Psoas muscle (tissue), 7 donors: ENCODE measurements at regions not wholly inside any gene's neighbourhood (a gene's known extent, or its start where the extent isn't known, plus 50 kb on each side); places are given as distances from the start of the nearest gene placed in this dataset.

Experiments used
- ATAC-seq, 4 donors: fragments of 200-7000 bp; cut with Tn5 transposase; one replicate each; pipeline ENCODE4 v1.9.1; 2020; ENCODE audit warnings: moderate library complexity in 3 of 4, mild to moderate bottlenecking in 2 of 4
- DNase-seq, 2 donors: peaks; one replicate each; pipeline ENCODE4 v3.0.0-alpha.2; 2020
- H3K27ac ChIP-seq: fragments of 200-600 bp; one replicate; pipeline ENCODE4 v1.8.0; 2022
- H3K27me3 ChIP-seq, 3 donors: fragments of 200-600 bp in 1 of 3; one replicate each; pipeline versions ENCODE4 v1.6.1 to v1.8.0; 2013 to 2022; ENCODE audit warnings: low read length in 2 of 3, mild to moderate bottlenecking in 2 of 3, moderate library complexity in 1 of 3; ENCODE audit not compliant: insufficient read depth in 3 of 3
- H3K36me3 ChIP-seq, 2 donors: fragments of 200-600 bp in 1 of 2; one replicate each; pipeline versions ENCODE4 v1.6.1 to v1.8.0; 2013 to 2022; ENCODE audit warnings: low read depth in 1 of 2, mild to moderate bottlenecking in 1 of 2, moderate library complexity in 1 of 2; ENCODE audit not compliant: insufficient read depth in 1 of 2
- H3K4me1 ChIP-seq: fragments of 200-600 bp; one replicate; pipeline ENCODE4 v1.8.0; 2022
- H3K4me3 ChIP-seq: fragments of 200-600 bp; one replicate; pipeline ENCODE4 v1.8.0; 2022; ENCODE audit warnings: mild to moderate bottlenecking
- H3K9me3 ChIP-seq: fragments of 200-600 bp; one replicate; pipeline ENCODE4 v1.8.0; 2022
- CTCF ChIP-seq: fragments of 200-600 bp; IDR thresholded peaks from one replicate; pipeline ENCODE4 v1.8.0; 2022; ENCODE audit warnings: antibody characterized with exemption
- WGBS, 3 donors: extraction: QIAGEN DNeasy Blood & Tissue Kit; methylation state at CpG; one replicate each; pipeline versions ENCODE4 v1.1.6 to v1.1.7; 2013; 5-methylcytosine and 5-hydroxymethylcytosine counted together
- intact Hi-C, 2 donors: fragments of 100-400 bp; cut with DNase I; formaldehyde crosslinking; loops; one replicate each; pipeline versions ENCODE4 v1.11.0 to v1.14.2; 2022
- donor health status: healthy with polysubstance abuse.
- donor health status: DM: no; HTN: no; CAD: no; lungs with moderate emphysema.
- donor health status: Bipolar disorder and iron deficiency.
- donor health status: healthy.
- donor health status: DM: yes; HTN: yes; CAD: no.
- donor health status: DM: no; HTN: no; CAD: no.
- donor health status: DM: yes; HTN: yes; CAD: no.

- no peaks in the 10 kb centered on the region for H3K36me3 ChIP-seq
- H3K9me3 ChIP-seq, result no peaks in the 10 kb centered on the region
- DNase-seq, result no peak
- no peak for TF ChIP-seq CTCF
- ATAC-seq, result no peak
- H3K4me1 ChIP-seq, result no peaks in the 10 kb centered on the region
- no peak overlapping the region for H3K4me3 ChIP-seq
- 31 to 44% (median 33%) methylated on average over 5 of the region's 5 CpGs for WGBS, 3 donors
- intact Hi-C loops, result no loop called here
- H3K27me3 ChIP-seq, result no peaks in the 10 kb centered on the region
- no peak overlapping the region for H3K27ac ChIP-seq
These were observed 326.5 kb downstream of the SATB2 start for GRCh38 chr2:199131136-199131655.

DNA sequence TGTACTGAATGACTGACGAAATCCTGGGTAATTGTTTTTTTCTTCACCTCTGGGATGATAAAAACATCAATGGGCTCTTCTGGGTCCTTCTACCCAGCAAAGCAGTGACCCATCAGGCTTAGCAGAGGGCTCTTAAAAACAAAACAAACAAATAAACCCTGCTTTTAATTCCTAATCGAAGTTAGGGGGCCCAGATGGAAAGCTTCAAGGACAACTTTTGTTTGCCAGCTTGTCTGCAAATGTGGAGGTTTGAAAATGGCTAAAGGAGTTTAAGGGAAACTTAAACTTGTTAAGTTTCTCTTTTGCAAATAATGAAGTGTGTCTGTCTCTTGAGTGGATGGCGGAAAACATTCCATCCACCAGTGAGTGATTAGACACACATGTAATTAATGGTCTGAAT is 327.2 kb downstream of the SATB2 start:
- Histone ChIP-seq H3K4me3 (no peak overlapping the region), H3K27me3 (no peaks in the 10 kb centered on the region), H3K36me3 (no peaks in the 10 kb centered on the region), H3K4me1 (no peaks in the 10 kb centered on the region), H3K9me3 (no peaks in the 10 kb centered on the region), H3K27ac (no peak overlapping the region)
- intact Hi-C loops, result no loop called here
- TF ChIP-seq CTCF, result no peak
- no peak for DNase-seq
- 25 to 35% (median 32%) methylated on average over 3 of the region's 3 CpGs for WGBS, 3 donors
- ATAC-seq, result no peak

DNA sequence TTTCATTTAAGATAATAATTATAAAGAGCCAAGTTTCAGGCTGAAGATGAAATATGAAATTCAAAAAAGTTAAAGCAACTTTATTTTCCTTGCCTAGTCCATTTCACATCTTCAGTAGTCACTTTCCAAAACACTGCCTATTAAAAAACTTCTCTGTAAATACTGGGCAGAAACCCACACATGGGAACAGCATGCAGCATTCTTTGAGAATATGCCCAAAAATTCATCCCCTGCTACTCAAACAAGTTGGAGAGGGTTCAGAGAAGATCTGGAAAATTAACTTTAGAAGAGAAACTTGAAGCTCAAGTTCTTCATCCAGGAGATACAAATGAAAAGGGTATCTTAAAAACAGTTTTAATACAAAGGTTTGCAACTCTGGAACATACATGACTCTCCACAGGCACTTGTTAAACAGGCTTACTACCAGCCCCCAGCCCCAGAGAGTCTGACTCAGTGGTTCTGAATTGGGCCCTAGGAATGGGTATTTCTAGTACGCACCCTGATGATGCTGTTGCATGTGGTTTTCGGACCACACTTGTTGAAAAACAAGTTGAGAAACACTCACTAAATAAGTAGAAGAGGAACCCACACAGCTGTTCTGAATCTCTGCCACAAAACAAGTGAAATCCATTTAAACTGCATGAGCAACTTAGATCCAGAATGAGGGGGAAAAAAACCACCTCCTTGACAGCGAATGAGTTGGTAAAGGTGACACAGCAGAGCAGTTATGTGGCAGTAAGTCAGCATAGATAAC is 329.1 kb downstream of the SATB2 start:
- ATAC-seq (no peak), DNase-seq (no peak)
- WGBS, 3 donors, result 30 to 69% (median 36%) methylated on average over 3 of the region's 3 CpGs
- no peak overlapping the region for H3K27ac ChIP-seq
- H3K4me3 ChIP-seq, result no peak overlapping the region
- H3K4me1 ChIP-seq, result no peaks in the 10 kb centered on the region
- no peaks in the 10 kb centered on the region for H3K27me3 ChIP-seq
- TF ChIP-seq CTCF, result no peak
- intact Hi-C loops, result no loop called here
- no peaks in the 10 kb centered on the region for H3K36me3 ChIP-seq
- no peaks in the 10 kb centered on the region for H3K9me3 ChIP-seq

- intact Hi-C loops, result no loop called here
- Histone ChIP-seq H3K4me3 (no peak overlapping the region), H3K9me3 (no peaks in the 10 kb centered on the region), H3K36me3 (no peaks in the 10 kb centered on the region), H3K27ac (no peak overlapping the region), H3K27me3 (no peaks in the 10 kb centered on the region), H3K4me1 (no peaks in the 10 kb centered on the region)
- TF ChIP-seq CTCF, result no peak
- DNase-seq (no peak), ATAC-seq (no peak)
- WGBS, 3 donors, result 51 to 60% (median 53%) methylated on average over 5 of the region's 5 CpGs
These were observed 337.9 kb downstream of the SATB2 start for GRCh38 chr2:199119796-199120195.

GRCh38 chr2:199118673-199119112 is 339.0 kb downstream of the SATB2 start:
- Histone ChIP-seq H3K36me3 (no peaks in the 10 kb centered on the region), H3K9me3 (no peaks in the 10 kb centered on the region), H3K27me3 (no peaks in the 10 kb centered on the region), H3K4me3 (no peak overlapping the region), H3K27ac (no peak overlapping the region), H3K4me1 (no peaks in the 10 kb centered on the region)
- ATAC-seq (no peak), DNase-seq (no peak)
- intact Hi-C loops, result no loop called here
- no peak for TF ChIP-seq CTCF
- WGBS, 3 donors, result 28 to 34% (median 32%) methylated on average over 3 of the region's 3 CpGs
